OCI-LY3 (cell line): ENCODE measurements at regions not wholly inside any gene's neighbourhood (a gene's known extent, or its start where the extent isn't known, plus 50 kb on each side); places are given as distances from the start of the nearest gene placed in this dataset.

ENCODE experiments used
- H2AFZ ChIP-seq: fragments of 200-600, 300-600 bp; shearing (Covaris generic); 2 replicates; pipeline ENCODE4 v1.6.0; 2014; ENCODE audit warnings: antibody characterized with exemption, low read depth, low read length
- H3K27ac ChIP-seq: fragments of 200-600, 300-600 bp; sonication (generic); 2 replicates; pipeline ENCODE4 v1.5.1; 2014; ENCODE audit warnings: mild to moderate bottlenecking, low read length, moderate library complexity, mixed read lengths
- H3K27me3 ChIP-seq: fragments of 200-600, 300-600 bp; sonication (generic); 2 replicates; pipeline ENCODE4 v1.6.1; 2014; ENCODE audit warnings: low read depth, low read length, mixed read lengths
- H3K36me3 ChIP-seq: fragments of 200-600, 300-600 bp; sonication (generic); replicated peaks from 2 replicates; pipeline ENCODE3; 2014; ENCODE audit warnings: low read depth, low read length, mixed read lengths
- H3K4me1 ChIP-seq: fragments of 300-600, 200-600 bp; sonication (generic); 2 replicates; pipeline ENCODE4 v1.6.1; 2014; ENCODE audit warnings: low read length, mixed read lengths
- H3K4me2 ChIP-seq: fragments of 200-600, 300-600 bp; sonication (generic); 2 replicates; pipeline ENCODE4 v1.6.1; 2014; ENCODE audit warnings: low read length, mixed read lengths
- H3K4me3 ChIP-seq: fragments of 300-600, 200-600 bp; sonication (generic); 2 replicates; pipeline ENCODE4 v1.5.1; 2014; ENCODE audit warnings: antibody characterized with exemption, mild to moderate bottlenecking, low read length, moderate library complexity
- H3K79me2 ChIP-seq: fragments of 300-600, 200-600 bp; shearing (Covaris generic); 2 replicates; pipeline ENCODE4 v1.6.1; 2014; ENCODE audit warnings: mild to moderate bottlenecking, low read length, mixed read lengths
- H3K9ac ChIP-seq: fragments of 300-600, 200-600 bp; shearing (Covaris generic); 2 replicates; pipeline ENCODE4 v1.6.0; 2014; ENCODE audit warnings: mild to moderate bottlenecking, low read length, moderate library complexity
- H3K9me3 ChIP-seq: fragments of 200-600, 300-600 bp; shearing (Covaris generic); 2 replicates; pipeline ENCODE4 v1.6.1; 2014; ENCODE audit warnings: low read length, mixed read lengths; ENCODE audit not compliant: insufficient read depth
- H4K20me1 ChIP-seq: fragments of 200-600, 300-600 bp; sonication (generic); 2 replicates; pipeline ENCODE4 v1.6.1; 2016; ENCODE audit warnings: low read length, mixed read lengths; ENCODE audit not compliant: insufficient read depth
- EZH2phosphoT487 ChIP-seq: fragments of 200-600 bp; shearing (Covaris generic); IDR thresholded peaks from 2 replicates; pipeline ENCODE4 v1.6.1; 2018; ENCODE audit warnings: antibody characterized with exemption, mixed run types, low read depth
- TF ChIP-seq, protein P1 (sequence below): fragments of 200-600, 300-600 bp; sonication (generic); IDR thresholded peaks from 2 replicates; pipeline ENCODE4 v1.5.1; 2014; ENCODE audit warnings: antibody characterized with exemption, low read length, low read depth

DNA sequence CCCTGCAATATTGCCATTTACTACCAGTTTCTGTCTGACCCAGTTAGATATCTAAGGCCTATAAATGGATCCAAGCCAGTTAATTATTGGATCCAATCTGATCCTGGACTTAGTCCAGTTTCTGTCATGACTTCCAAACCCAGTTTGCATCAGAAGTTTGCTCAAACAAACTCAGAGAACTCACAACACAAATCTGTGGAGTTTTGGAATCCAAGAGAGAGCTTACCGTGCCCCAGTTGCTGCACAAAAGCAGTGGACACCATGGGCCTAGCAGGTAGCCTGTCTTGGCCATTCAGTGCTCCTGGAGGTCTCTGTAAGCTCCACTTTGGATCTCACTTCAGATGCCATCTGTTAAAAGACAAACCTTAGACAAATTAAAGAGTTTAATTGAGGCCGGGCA is 174.5 kb downstream of the AASDH start:
- H3K9me3 ChIP-seq: peaks cover 6% of the 10 kb centered on the region; the same call in 1 of the 2 replicates
- no peak overlapping the region for H3K4me2 ChIP-seq
- H3K79me2 ChIP-seq: no peaks in the 10 kb centered on the region
- H3K9ac ChIP-seq: no peak overlapping the region
- H4K20me1 ChIP-seq: no peaks in the 10 kb centered on the region
- H3K4me3 ChIP-seq: no peak overlapping the region
- no peaks in the 10 kb centered on the region for H3K4me1 ChIP-seq
- TF ChIP-seq, protein P1, sequence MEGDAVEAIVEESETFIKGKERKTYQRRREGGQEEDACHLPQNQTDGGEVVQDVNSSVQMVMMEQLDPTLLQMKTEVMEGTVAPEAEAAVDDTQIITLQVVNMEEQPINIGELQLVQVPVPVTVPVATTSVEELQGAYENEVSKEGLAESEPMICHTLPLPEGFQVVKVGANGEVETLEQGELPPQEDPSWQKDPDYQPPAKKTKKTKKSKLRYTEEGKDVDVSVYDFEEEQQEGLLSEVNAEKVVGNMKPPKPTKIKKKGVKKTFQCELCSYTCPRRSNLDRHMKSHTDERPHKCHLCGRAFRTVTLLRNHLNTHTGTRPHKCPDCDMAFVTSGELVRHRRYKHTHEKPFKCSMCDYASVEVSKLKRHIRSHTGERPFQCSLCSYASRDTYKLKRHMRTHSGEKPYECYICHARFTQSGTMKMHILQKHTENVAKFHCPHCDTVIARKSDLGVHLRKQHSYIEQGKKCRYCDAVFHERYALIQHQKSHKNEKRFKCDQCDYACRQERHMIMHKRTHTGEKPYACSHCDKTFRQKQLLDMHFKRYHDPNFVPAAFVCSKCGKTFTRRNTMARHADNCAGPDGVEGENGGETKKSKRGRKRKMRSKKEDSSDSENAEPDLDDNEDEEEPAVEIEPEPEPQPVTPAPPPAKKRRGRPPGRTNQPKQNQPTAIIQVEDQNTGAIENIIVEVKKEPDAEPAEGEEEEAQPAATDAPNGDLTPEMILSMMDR: no peak
- TF ChIP-seq EZH2phosphoT487: no peak
- no peak overlapping the region for H2AFZ ChIP-seq
- no peak overlapping the region for H3K27ac ChIP-seq
- no peaks in the 10 kb centered on the region for H3K27me3 ChIP-seq
- peaks cover 6% of the 10 kb centered on the region for H3K36me3 ChIP-seq

DNA sequence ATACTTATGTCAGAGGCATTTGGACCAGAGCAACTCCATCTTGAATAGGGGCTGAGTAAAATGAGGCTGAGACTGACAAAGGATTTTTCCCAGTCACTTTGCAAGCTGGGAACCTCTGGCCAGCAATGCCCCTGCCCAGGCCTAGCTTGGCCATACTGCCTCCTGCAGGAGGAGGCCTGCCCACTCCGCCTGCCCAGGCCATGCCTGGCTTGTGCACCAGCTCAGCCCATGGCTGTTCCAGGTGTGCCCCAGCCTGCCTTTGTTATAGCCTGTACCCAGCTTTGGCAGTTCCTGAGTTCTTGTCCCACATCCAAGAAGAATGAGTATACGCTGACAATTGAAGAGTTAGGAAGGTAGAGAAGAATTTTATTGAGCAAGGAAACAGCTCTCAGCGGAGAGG is 176.1 kb downstream of the AASDH start:
- H4K20me1 ChIP-seq: no peaks in the 10 kb centered on the region
- H3K36me3 ChIP-seq: peaks cover 6% of the 10 kb centered on the region
- H3K4me2 ChIP-seq: no peak overlapping the region
- TF ChIP-seq EZH2phosphoT487: no peak
- TF ChIP-seq, protein P1: no peak
- no peak overlapping the region for H3K4me3 ChIP-seq
- no peak overlapping the region for H3K9ac ChIP-seq
- no peaks in the 10 kb centered on the region for H3K79me2 ChIP-seq
- peaks cover 6% of the 10 kb centered on the region; the same call in 1 of the 2 replicates for H3K9me3 ChIP-seq
- no peaks in the 10 kb centered on the region for H3K4me1 ChIP-seq
- H3K27ac ChIP-seq: no peak overlapping the region
- H3K27me3 ChIP-seq: no peaks in the 10 kb centered on the region
- no peak overlapping the region for H2AFZ ChIP-seq

DNA sequence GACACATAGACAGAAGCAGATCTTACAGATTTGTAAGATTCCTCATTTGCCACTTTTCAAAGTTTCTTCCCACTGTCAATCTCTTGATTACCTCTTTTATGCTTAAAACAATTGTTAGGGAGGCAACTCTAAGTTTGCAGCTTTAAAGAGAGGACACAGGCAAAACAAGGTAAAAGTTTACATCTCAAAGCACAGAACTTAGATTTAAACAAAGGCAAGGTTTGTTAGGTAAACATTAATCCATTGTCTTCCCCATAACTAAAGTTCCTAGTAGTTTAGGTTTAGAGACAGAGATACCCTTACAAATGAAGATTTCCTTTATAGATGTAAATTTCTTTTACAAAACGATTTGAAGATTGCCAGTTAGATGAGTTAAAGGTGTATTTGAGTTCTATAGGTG is 176.9 kb downstream of the AASDH start:
- Histone ChIP-seq H4K20me1 (no peaks in the 10 kb centered on the region), H3K4me1 (no peaks in the 10 kb centered on the region), H3K4me3 (no peak overlapping the region), H3K27me3 (no peaks in the 10 kb centered on the region), H3K9ac (no peak overlapping the region), H3K4me2 (no peak overlapping the region), H2AFZ (no peak overlapping the region), H3K9me3 (peaks cover 6% of the 10 kb centered on the region; the same call in 1 of the 2 replicates), H3K27ac (no peak overlapping the region), H3K36me3 (peaks cover 6% of the 10 kb centered on the region), H3K79me2 (no peaks in the 10 kb centered on the region)
- TF ChIP-seq, protein P1: no peak
- TF ChIP-seq EZH2phosphoT487: no peak

DNA sequence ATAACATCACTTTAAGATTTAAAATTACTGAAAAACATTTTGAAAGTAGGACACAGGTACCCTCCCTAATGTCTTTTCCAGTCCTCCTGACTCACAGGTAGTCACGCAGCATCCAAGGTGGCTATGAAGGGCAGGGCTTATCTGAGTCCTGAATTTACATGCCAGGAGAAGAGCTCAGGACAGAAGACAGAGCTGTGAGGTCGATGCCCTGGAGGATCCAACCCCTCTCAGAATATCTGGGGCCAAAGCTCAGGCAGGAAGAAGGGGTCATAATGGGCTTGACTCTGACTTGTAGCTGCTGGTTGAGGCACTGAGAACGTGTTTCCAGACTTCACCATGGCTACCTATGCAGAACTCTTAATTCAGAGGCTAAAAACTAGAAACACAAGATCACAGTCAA is 177.5 kb downstream of the AASDH start:
- H3K79me2 ChIP-seq: no peaks in the 10 kb centered on the region
- TF ChIP-seq, protein P1: no peak
- TF ChIP-seq EZH2phosphoT487: no peak
- no peak overlapping the region for H3K4me2 ChIP-seq
- H3K9ac ChIP-seq: no peak overlapping the region
- H2AFZ ChIP-seq: no peak overlapping the region
- no peaks in the 10 kb centered on the region for H3K27me3 ChIP-seq
- no peak overlapping the region for H3K4me3 ChIP-seq
- peaks cover 6% of the 10 kb centered on the region; the same call in 1 of the 2 replicates for H3K9me3 ChIP-seq
- no peaks in the 10 kb centered on the region for H4K20me1 ChIP-seq
- no peak overlapping the region for H3K27ac ChIP-seq
- H3K4me1 ChIP-seq: no peaks in the 10 kb centered on the region
- H3K36me3 ChIP-seq: peaks cover 6% of the 10 kb centered on the region
